ENCODE measurements at regions not wholly inside any gene's neighbourhood (a gene's known extent, or its start where the extent isn't known, plus 50 kb on each side); places are given as distances from the start of the nearest gene placed in this dataset.

- in situ Hi-C loops (cut with HindIII; ENCODE audit: low sequenced_read_pairs) = no loop called here
- DNase-seq (ENCODE audit: low spot score) = no peak
Measured at GRCh38 chr18:39796393-39796792, 2158.6 kb upstream of the PIK3C3 start.

- DNase-seq (ENCODE audit: low spot score) = no peak
- in situ Hi-C loops (cut with HindIII; ENCODE audit: low sequenced_read_pairs) = no loop called here
Measured at GRCh38 chr18:39795350-39795749, 2159.7 kb upstream of the PIK3C3 start.

GRCh38 chr18:39793609-39794008 is 2161.4 kb upstream of the PIK3C3 start:
- DNase-seq (ENCODE audit: low spot score) = no peak
- in situ Hi-C loops (cut with HindIII; ENCODE audit: low sequenced_read_pairs) = no loop called here

- no peak for DNase-seq (ENCODE audit: low spot score)
- in situ Hi-C loops (cut with HindIII; ENCODE audit: low sequenced_read_pairs) = no loop called here
Measured at GRCh38 chr18:39788383-39788782, 2166.7 kb upstream of the PIK3C3 start.

GRCh38 chr18:39786477-39786876 is 2168.6 kb upstream of the PIK3C3 start:
- no peak for DNase-seq (ENCODE audit: low spot score)
- in situ Hi-C loops (cut with HindIII; ENCODE audit: low sequenced_read_pairs) = no loop called here

GRCh38 chr18:39784541-39784940 is 2170.5 kb upstream of the PIK3C3 start:
- no peak for DNase-seq (ENCODE audit: low spot score)
- in situ Hi-C loops (cut with HindIII; ENCODE audit: low sequenced_read_pairs) = no loop called here

GRCh38 chr18:39781565-39781964 is 2173.5 kb upstream of the PIK3C3 start:
- in situ Hi-C loops (cut with HindIII; ENCODE audit: low sequenced_read_pairs) = no loop called here
- DNase-seq (ENCODE audit: low spot score) = peak; percentile 25

- in situ Hi-C loops (cut with HindIII; ENCODE audit: low sequenced_read_pairs) = no loop called here
- no peak for DNase-seq (ENCODE audit: low spot score)
Measured at GRCh38 chr18:39780774-39781173, 2174.3 kb upstream of the PIK3C3 start.

- no peak for DNase-seq (ENCODE audit: low spot score)
- in situ Hi-C loops (cut with HindIII; ENCODE audit: low sequenced_read_pairs) = no loop called here
Measured at GRCh38 chr18:39779926-39780325, 2175.1 kb upstream of the PIK3C3 start.

- DNase-seq (ENCODE audit: low spot score) = no peak
- in situ Hi-C loops (cut with HindIII; ENCODE audit: low sequenced_read_pairs) = no loop called here
Measured at GRCh38 chr18:39776766-39777165, 2178.3 kb upstream of the PIK3C3 start.

GRCh38 chr18:39774957-39775598 is 2180.0 kb upstream of the PIK3C3 start:
- no peak for DNase-seq (ENCODE audit: low spot score)
- in situ Hi-C loops (cut with HindIII; ENCODE audit: low sequenced_read_pairs) = no loop called here

- in situ Hi-C loops (cut with HindIII; ENCODE audit: low sequenced_read_pairs) = no loop called here
- DNase-seq (ENCODE audit: low spot score) = no peak
Measured at GRCh38 chr18:39773646-39774045, 2181.4 kb upstream of the PIK3C3 start.

- in situ Hi-C loops (cut with HindIII; ENCODE audit: low sequenced_read_pairs) = no loop called here
- DNase-seq (ENCODE audit: low spot score) = no peak
Measured at GRCh38 chr18:39772155-39772919, 2182.7 kb upstream of the PIK3C3 start.

GRCh38 chr18:39770399-39770798 is 2184.6 kb upstream of the PIK3C3 start:
- DNase-seq (ENCODE audit: low spot score) = no peak
- in situ Hi-C loops (cut with HindIII; ENCODE audit: low sequenced_read_pairs) = no loop called here

- no peak for DNase-seq (ENCODE audit: low spot score)
- in situ Hi-C loops (cut with HindIII; ENCODE audit: low sequenced_read_pairs) = no loop called here
Measured at GRCh38 chr18:39764873-39765272, 2190.2 kb upstream of the PIK3C3 start.

GRCh38 chr18:39761273-39761672 is 2193.8 kb upstream of the PIK3C3 start:
- in situ Hi-C loops (cut with HindIII; ENCODE audit: low sequenced_read_pairs) = no loop called here

GRCh38 chr18:39759926-39760325 is 2194.3 kb upstream of the CELF4 start:
- in situ Hi-C loops (cut with HindIII; ENCODE audit: low sequenced_read_pairs) = no loop called here
- DNase-seq (ENCODE audit: low spot score) = no peak

More at GRCh38 chr18:39761273-39761672, 2193.8 kb upstream of the PIK3C3 start:
- DNase-seq (ENCODE audit: low spot score) = no peak

GRCh38 chr18:39753178-39753577 is 2187.6 kb upstream of the CELF4 start:
- in situ Hi-C loops (cut with HindIII; ENCODE audit: low sequenced_read_pairs) = no loop called here

GRCh38 chr18:39752351-39752750 is 2186.8 kb upstream of the CELF4 start:
- DNase-seq (ENCODE audit: low spot score) = no peak
- in situ Hi-C loops (cut with HindIII; ENCODE audit: low sequenced_read_pairs) = no loop called here

More at GRCh38 chr18:39753178-39753577, 2187.6 kb upstream of the CELF4 start:
- DNase-seq (ENCODE audit: low spot score) = no peak

- DNase-seq (ENCODE audit: low spot score) = no peak
- in situ Hi-C loops (cut with HindIII; ENCODE audit: low sequenced_read_pairs) = no loop called here
Measured at GRCh38 chr18:39751921-39752320, 2186.3 kb upstream of the CELF4 start.

- in situ Hi-C loops (cut with HindIII; ENCODE audit: low sequenced_read_pairs) = no loop called here
- DNase-seq (ENCODE audit: low spot score) = no peak
Measured at GRCh38 chr18:39751161-39751560, 2185.6 kb upstream of the CELF4 start.

Measured in G401 (cell line).